ENCODE measurements at regions not wholly inside any gene's neighbourhood (a gene's known extent, or its start where the extent isn't known, plus 50 kb on each side); places are given as distances from the start of the nearest gene placed in this dataset.

DNA sequence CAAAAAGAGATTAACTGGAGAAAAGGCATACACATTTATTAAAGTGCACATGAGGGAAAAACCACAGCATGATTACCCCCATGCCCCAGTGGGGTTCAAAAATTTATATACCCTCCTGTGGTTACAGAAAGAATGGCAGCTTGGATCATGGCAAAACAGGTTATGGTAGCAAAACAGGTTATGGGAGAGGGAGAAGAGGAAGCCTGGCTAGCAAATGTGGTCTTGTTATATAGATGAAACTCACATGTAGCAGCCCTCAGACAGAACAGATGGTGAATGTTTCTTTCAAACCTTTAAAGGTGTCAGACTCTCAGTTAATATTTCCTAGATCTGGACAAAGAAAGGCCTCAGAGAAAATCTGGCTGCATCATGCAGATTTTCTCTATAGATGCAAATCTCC, 178.2 kb upstream of the ZC3H15 start:
- no peaks in the 10 kb centered on the region for H3K9me3 ChIP-seq
- FAIRE-seq: no peak
- TF ChIP-seq CTCF (IDR thresholded peaks at IDR 0.05): no peak
- no peak overlapping the region for H3K4me3 ChIP-seq
- H3K4me1 ChIP-seq: no peaks in the 10 kb centered on the region
- DNase-seq: no peak
- no peak for ATAC-seq
- no peaks in the 10 kb centered on the region for H3K36me3 ChIP-seq
- intact Hi-C loops (cut with DNase I): no loop called here
- no peaks in the 10 kb centered on the region for H3K27me3 ChIP-seq
- H3K27ac ChIP-seq: no peak overlapping the region

DNA sequence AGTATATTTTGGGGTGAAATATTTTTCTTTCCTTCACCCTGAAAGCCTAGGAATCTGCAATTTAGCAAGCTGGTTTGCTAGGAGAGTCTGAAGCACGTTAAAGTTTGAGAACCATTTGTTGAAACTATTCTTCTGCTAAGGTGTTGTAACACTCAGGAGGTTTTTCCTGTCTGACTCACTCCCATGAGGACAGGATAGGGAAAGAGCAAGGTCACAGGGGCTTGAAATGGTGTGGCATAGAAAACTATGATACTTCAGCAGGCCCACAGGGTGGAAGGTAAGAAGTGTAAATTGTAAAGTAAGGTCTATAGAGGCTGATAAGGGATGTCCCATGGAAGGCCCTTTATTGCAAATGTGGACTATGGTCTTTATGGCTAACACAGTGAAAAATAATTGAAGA, 177.7 kb upstream of the ZC3H15 start:
- intact Hi-C loops (cut with DNase I): no loop called here
- TF ChIP-seq CTCF (IDR thresholded peaks at IDR 0.05): no peak
- WGBS, 2 donors: 55 to 64% methylated on average over 1 of the region's 1 CpG
- H3K4me1 ChIP-seq: no peaks in the 10 kb centered on the region
- H3K36me3 ChIP-seq: no peaks in the 10 kb centered on the region
- H3K9me3 ChIP-seq: no peaks in the 10 kb centered on the region
- no peak overlapping the region for H3K27ac ChIP-seq
- no peaks in the 10 kb centered on the region for H3K27me3 ChIP-seq
- peak in 1 of 4 donors; percentile 29 for ATAC-seq
- no peak for FAIRE-seq
- no peak for DNase-seq
- H3K4me3 ChIP-seq: no peak overlapping the region

- FAIRE-seq (no peak), ATAC-seq (peak in 2 of 4 donors; percentile 37 to 46), DNase-seq (peak in 1 of 6 donors; percentile 12)
- H3K4me3 ChIP-seq: no peak overlapping the region
- H3K27ac ChIP-seq: no peak overlapping the region
- intact Hi-C loops (cut with DNase I): no loop called here
- no peak for TF ChIP-seq CTCF (IDR thresholded peaks at IDR 0.05)
- 49 to 52% methylated on average over 2 of the region's 2 CpGs for WGBS, 2 donors
- H3K36me3 ChIP-seq: no peaks in the 10 kb centered on the region
- no peaks in the 10 kb centered on the region for H3K27me3 ChIP-seq
- H3K9me3 ChIP-seq: no peaks in the 10 kb centered on the region
- no peaks in the 10 kb centered on the region for H3K4me1 ChIP-seq
Measured at GRCh38 chr2:186309901-186310300, 176.2 kb upstream of the ZC3H15 start.

DNA sequence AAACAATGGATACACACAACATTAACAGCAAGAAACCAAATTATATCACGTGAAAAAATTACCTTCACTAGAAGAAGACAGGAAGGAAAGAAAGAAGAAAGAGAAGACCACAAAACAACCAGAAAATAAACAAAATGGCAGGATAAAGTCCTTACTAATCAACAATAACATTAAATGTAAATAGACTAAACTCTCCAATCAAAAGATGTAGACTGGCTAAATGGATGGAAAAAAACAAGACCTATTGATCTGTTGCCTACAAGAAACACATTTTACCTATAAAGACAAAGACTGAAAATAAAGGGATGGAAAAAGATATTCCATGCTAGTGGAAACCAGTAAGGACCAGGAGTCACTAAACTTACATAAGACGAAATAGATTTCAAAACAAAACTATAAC, 167.0 kb upstream of the ZC3H15 start:
- no peak overlapping the region for H3K27ac ChIP-seq
- ATAC-seq: no peak
- 90 to 91% methylated on average over 2 of the region's 2 CpGs for WGBS, 2 donors
- intact Hi-C loops (cut with DNase I): no loop called here
- no peaks in the 10 kb centered on the region for H3K27me3 ChIP-seq
- H3K4me1 ChIP-seq: no peaks in the 10 kb centered on the region
- no peak overlapping the region for H3K4me3 ChIP-seq
- H3K9me3 ChIP-seq: no peaks in the 10 kb centered on the region
- H3K36me3 ChIP-seq: no peaks in the 10 kb centered on the region
- no peak for DNase-seq
- no peak for FAIRE-seq
- no peak for TF ChIP-seq CTCF (IDR thresholded peaks at IDR 0.05)

- Histone ChIP-seq H3K36me3 (no peaks in the 10 kb centered on the region), H3K27ac (no peak overlapping the region), H3K4me3 (no peak overlapping the region), H3K9me3 (no peaks in the 10 kb centered on the region), H3K27me3 (no peaks in the 10 kb centered on the region), H3K4me1 (no peaks in the 10 kb centered on the region)
- intact Hi-C loops (cut with DNase I): no loop called here
- no peak for TF ChIP-seq CTCF (IDR thresholded peaks at IDR 0.05)
- DNase-seq (no peak), ATAC-seq (no peak), FAIRE-seq (no peak)
- 75 to 78% methylated on average over 2 of the region's 2 CpGs for WGBS, 2 donors
Measured at GRCh38 chr2:186325827-186326535, 160.1 kb upstream of the ZC3H15 start.

Measured in pancreas (tissue), 10 donors.